ENCODE measurements at regions not wholly inside any gene's neighbourhood (a gene's known extent, or its start where the extent isn't known, plus 50 kb on each side); places are given as distances from the start of the nearest gene placed in this dataset.
"Not testable (repeated sequence)": the region's sequence is repeated elsewhere in the genome, so short reads cannot be mapped to it uniquely, and the experiment has no call there.

- in situ Hi-C loops (cut with HindIII; ENCODE audit: extremely low pct_ligation_motif_present, low pct_unique_long_range_greater_than_20kb) (no loop called here), intact Hi-C loops (cut with micrococcal nuclease; ENCODE audit: unreplicated experiment) (no loop called here)
- peaks cover 12 to 40% of the 10 kb centered on the region in 2 experiments; a peak in 4 of 5 replicates for H3K27me3 ChIP-seq (ENCODE audit: control insufficient read depth in 1 of 2, insufficient read depth in 2 of 2, low read length in 2 of 2)
- H3K27ac ChIP-seq (ENCODE audit: extremely low read length, insufficient read depth, low read length) = no peak overlapping the region
- no peak overlapping the region for H3K4me3 ChIP-seq (replicated peaks in 1 of 3; ENCODE audit: insufficient read depth in 1 of 3, low read depth in 2 of 3, low read length in 3 of 3)
- H4K20me1 ChIP-seq (ENCODE audit: insufficient read depth, low read length) = no peaks in the 10 kb centered on the region
- no peaks in the 10 kb centered on the region for H3K9me3 ChIP-seq (ENCODE audit: low read length)
- CTCF ChIA-PET (ENCODE audit: low intra/inter-chr PET ratio, low total read pairs) = no interaction called here
- H3K4me1 ChIP-seq (ENCODE audit: insufficient read depth, low read length) = no peaks in the 10 kb centered on the region
- H3K36me3 ChIP-seq (replicated peaks in 1 of 2; ENCODE audit: control insufficient read depth in 1 of 2, insufficient read depth in 2 of 2, low read length in 2 of 2) = no peaks in the 10 kb centered on the region
- no peaks in the 10 kb centered on the region for H3K79me2 ChIP-seq (ENCODE audit: insufficient read depth, low read length)
- H2AFZ ChIP-seq (ENCODE audit: low read length) = no peak overlapping the region
- TF ChIP-seq MYC (CRISPR knock-in tag; IDR thresholded peaks at IDR 0.05; ENCODE audit: borderline replicate concordance) (no peak), ZNF136 (CRISPR knock-in tag; IDR thresholded peaks at IDR 0.05; ENCODE audit: low read depth) (no peak), ZC3H4 (CRISPR knock-in tag; IDR thresholded peaks at IDR 0.05; ENCODE audit: borderline replicate concordance) (no peak), ZNF850 (CRISPR knock-in tag; conservative IDR thresholded peaks at IDR 0.05) (no peak), GMEB2 (CRISPR knock-in tag; IDR thresholded peaks at IDR 0.05; ENCODE audit: low read depth) (no peak), ZNF619 (CRISPR knock-in tag; IDR thresholded peaks at IDR 0.05) (no peak), CHCHD3 (CRISPR knock-in tag; IDR thresholded peaks at IDR 0.05) (no peak), NPAS2 (CRISPR knock-in tag; IDR thresholded peaks at IDR 0.05; ENCODE audit: borderline replicate concordance) (no peak), MBD4 (IDR thresholded peaks at IDR 0.05; ENCODE audit: borderline replicate concordance, low read length) (no peak), PRMT3 (CRISPR knock-in tag; IDR thresholded peaks at IDR 0.05; ENCODE audit: borderline replicate concordance, low read depth) (no peak), ZBTB42 (CRISPR knock-in tag; IDR thresholded peaks at IDR 0.05) (no peak)
- TF ChIP-seq, protein P1, sequence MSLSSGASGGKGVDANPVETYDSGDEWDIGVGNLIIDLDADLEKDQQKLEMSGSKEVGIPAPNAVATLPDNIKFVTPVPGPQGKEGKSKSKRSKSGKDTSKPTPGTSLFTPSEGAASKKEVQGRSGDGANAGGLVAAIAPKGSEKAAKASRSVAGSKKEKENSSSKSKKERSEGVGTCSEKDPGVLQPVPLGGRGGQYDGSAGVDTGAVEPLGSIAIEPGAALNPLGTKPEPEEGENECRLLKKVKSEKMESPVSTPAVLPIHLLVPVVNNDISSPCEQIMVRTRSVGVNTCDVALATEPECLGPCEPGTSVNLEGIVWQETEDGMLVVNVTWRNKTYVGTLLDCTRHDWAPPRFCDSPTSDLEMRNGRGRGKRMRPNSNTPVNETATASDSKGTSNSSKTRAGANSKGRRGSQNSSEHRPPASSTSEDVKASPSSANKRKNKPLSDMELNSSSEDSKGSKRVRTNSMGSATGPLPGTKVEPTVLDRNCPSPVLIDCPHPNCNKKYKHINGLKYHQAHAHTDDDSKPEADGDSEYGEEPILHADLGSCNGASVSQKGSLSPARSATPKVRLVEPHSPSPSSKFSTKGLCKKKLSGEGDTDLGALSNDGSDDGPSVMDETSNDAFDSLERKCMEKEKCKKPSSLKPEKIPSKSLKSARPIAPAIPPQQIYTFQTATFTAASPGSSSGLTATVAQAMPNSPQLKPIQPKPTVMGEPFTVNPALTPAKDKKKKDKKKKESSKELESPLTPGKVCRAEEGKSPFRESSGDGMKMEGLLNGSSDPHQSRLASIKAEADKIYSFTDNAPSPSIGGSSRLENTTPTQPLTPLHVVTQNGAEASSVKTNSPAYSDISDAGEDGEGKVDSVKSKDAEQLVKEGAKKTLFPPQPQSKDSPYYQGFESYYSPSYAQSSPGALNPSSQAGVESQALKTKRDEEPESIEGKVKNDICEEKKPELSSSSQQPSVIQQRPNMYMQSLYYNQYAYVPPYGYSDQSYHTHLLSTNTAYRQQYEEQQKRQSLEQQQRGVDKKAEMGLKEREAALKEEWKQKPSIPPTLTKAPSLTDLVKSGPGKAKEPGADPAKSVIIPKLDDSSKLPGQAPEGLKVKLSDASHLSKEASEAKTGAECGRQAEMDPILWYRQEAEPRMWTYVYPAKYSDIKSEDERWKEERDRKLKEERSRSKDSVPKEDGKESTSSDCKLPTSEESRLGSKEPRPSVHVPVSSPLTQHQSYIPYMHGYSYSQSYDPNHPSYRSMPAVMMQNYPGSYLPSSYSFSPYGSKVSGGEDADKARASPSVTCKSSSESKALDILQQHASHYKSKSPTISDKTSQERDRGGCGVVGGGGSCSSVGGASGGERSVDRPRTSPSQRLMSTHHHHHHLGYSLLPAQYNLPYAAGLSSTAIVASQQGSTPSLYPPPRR (CRISPR knock-in tag; IDR thresholded peaks at IDR 0.05; ENCODE audit: borderline replicate concordance) = no peak
- no peak overlapping the region for H3K4me2 ChIP-seq (ENCODE audit: low read depth, low read length)
- no peak for FAIRE-seq
- POLR2A ChIA-PET = no interaction called here
- ATAC-seq = no peak
- no peak overlapping the region for H3K9ac ChIP-seq (ENCODE audit: insufficient read depth, low read depth, low read length)
- no peak for DNase-seq (ENCODE audit: low spot score)
- WGBS (ENCODE audit: low lambda C conversion rate) = 28% methylated on average over 2 of the region's 2 CpGs
- BruUV-seq (replicated peaks) = no TSS peak
Observed at GRCh38 chr10:101280511-101280910, 51.2 kb upstream of the LBX1 start.

DNA sequence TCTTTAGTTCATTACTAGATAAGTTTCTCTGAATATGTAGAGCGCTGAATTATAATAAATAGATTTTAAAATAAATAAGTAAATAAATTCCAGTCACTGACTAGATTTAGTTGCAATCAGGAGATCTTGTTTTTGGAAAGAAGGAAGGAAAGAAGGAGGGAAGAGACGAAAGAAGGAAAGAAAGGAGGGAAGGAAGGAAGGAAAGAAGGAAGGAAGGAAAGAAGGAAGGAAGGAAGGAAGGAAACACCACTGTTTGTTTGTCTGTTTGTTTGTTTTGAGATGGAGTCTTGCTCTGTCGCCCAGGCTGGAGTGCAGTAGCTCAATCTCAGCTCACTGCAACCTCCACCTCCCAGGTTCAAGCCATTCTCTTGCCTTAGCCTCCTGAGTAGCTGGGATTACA, 51.7 kb upstream of the LBX1 start:
- H3K4me3 ChIP-seq (replicated peaks in 1 of 3; ENCODE audit: insufficient read depth in 1 of 3, low read depth in 2 of 3, low read length in 3 of 3); H3K36me3 ChIP-seq (replicated peaks in 1 of 2; ENCODE audit: control insufficient read depth in 1 of 2, insufficient read depth in 2 of 2, low read length in 2 of 2); H3K9ac ChIP-seq (ENCODE audit: insufficient read depth, low read depth, low read length); in situ Hi-C loops (cut with HindIII; ENCODE audit: extremely low pct_ligation_motif_present, low pct_unique_long_range_greater_than_20kb); ATAC-seq; CTCF ChIA-PET (ENCODE audit: low intra/inter-chr PET ratio, low total read pairs); intact Hi-C loops (cut with micrococcal nuclease; ENCODE audit: unreplicated experiment); FAIRE-seq; H4K20me1 ChIP-seq (ENCODE audit: insufficient read depth, low read length); H3K79me2 ChIP-seq (ENCODE audit: insufficient read depth, low read length); DNase-seq (ENCODE audit: low spot score); H3K27ac ChIP-seq (ENCODE audit: extremely low read length, insufficient read depth, low read length); POLR2A ChIA-PET; H3K4me1 ChIP-seq (ENCODE audit: insufficient read depth, low read length); H3K4me2 ChIP-seq (ENCODE audit: low read depth, low read length); H2AFZ ChIP-seq (ENCODE audit: low read length); H3K9me3 ChIP-seq (ENCODE audit: low read length); BruUV-seq (replicated peaks): not testable (repeated sequence)
- H3K27me3 ChIP-seq (ENCODE audit: control insufficient read depth in 1 of 2, insufficient read depth in 2 of 2, low read length in 2 of 2) = peaks cover 13 to 42% of the 10 kb centered on the region in 2 experiments; a peak in 4 of 5 replicates
- 18% methylated on average over 3 of the region's 3 CpGs for WGBS (ENCODE audit: low lambda C conversion rate)

Data from HepG2 (cell line).